Stimulated activated CD8-positive, alpha-beta memory T cell treated with anti-CD3 and anti-CD28 coated beads, Interleukin-15, amount 100 ng/mL, for 4 hours (primary cell): ENCODE measurements at regions not wholly inside any gene's neighbourhood (a gene's known extent, or its start where the extent isn't known, plus 50 kb on each side); places are given as distances from the start of the nearest gene placed in this dataset.

ENCODE experiments used
- DNase-seq, 2 donors: peaks; one replicate each; pipeline ENCODE4 v3.0.0-alpha.2; 2020; ENCODE audit warnings: low read depth in 2 of 2

DNA sequence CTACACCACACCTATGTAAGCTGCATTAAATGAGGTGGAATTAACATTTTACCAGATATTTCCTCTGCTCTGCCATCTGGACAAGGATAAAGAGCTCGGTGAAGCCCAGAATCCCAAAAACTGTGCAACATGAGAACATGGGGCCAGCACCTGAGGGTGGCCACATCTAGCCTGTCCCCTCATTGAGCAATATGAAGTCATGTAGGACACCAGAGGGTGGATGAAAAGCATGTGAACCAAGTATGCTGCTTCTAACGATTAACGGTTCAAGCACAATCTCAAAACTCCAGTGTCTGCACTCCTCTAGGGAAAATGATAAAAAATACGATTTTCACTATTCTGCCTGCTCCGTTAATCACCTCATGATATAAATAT lies 545.8 kb downstream of the EBF1 start:
- DNase-seq, result no peak

GRCh38 chr5:158553195-158553961 lies 546.3 kb downstream of the EBF1 start:
- DNase-seq, result no peak

- no peak for DNase-seq
Observed at GRCh38 chr5:158552241-158552640, 547.5 kb downstream of the EBF1 start.

- DNase-seq, result no peak
Observed at GRCh38 chr5:158549311-158549710, 550.4 kb downstream of the EBF1 start.

- DNase-seq, result no peak
Observed at GRCh38 chr5:158546748-158547147, 553.0 kb downstream of the EBF1 start.

GRCh38 chr5:158545949-158546530 lies 553.7 kb downstream of the EBF1 start:
- DNase-seq, result no peak

DNA sequence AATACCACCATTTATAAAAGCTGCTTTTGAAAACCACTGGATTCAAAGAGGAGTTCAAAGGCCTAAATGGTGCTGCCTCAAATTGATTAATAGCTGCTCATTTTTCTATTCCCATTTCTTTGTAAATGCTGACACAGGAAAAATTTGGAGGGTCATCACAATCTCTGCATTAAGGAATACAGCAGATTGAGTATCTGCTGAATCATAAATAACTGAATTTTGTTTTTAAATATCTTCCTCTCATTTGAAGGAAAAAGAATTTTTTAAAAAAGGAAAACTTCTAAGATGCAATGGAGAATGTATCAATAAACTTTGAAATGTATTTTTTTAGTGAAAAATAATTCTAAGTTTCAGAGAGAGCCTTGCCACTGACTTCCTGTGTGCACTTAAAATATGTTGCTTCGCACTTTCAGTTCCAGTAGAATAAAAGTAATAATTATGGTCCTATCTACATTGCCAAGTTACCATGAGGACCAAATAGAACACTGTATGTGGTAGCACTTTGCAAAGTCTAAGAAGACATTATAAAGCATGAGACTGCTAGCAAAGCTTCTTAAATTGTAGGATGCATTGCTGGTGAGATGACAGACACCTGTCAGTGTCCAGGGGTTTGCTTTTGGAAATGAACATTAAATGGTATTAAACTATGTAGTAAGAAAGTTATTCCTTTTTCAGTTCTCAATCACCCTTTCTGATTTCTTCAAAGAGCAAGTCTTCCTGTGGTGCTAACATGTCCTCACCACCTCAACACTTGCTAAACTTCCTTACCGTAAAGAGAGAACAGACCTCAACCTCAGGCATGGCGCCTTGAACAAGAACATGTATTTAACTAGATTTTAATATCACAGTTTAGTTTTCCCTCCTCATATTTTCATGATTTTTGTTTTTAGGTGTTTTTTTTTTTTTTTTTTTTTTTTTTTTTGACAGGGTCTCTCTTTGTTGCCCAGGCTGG lies 555.1 kb downstream of the EBF1 start:
- DNase-seq, result no peak

- DNase-seq, result no peak
Observed at GRCh38 chr5:158543539-158544387, 556.0 kb downstream of the EBF1 start.

DNA sequence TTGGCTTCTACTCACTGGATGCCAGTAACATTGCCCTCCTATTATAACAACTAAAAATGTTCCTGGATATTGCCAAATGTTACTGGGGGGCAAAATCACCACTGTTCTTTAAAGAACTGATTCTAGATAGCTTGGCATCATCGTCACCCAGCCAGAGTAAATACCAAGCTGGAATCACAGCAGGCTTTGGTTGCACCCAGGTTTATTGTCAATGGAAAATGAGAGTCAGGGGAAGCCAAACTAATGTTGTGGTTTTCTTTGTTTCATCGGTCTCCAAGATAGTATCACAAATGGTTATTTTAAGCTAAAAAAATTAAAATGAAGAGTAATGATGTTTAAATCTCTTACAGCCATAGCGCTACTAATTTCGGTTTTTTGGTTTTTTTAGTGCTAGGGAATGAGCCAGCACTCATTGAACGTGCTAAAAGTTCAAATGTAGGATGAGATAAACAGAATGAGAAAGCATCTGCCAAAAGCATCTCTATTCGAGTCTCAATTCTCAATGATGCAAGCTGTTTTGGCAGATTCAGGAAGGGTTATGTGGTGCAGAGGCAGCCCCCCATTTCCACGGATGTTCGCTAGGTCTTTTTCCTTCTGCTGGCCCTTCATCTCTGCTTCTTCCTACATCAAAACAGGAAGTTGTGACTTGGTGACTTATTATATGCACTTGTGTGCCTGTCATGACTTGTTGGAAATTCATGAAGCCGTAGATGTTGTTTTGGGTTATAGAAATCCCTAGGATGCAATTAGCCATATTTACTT lies 558.0 kb downstream of the EBF1 start:
- no peak for DNase-seq

DNA sequence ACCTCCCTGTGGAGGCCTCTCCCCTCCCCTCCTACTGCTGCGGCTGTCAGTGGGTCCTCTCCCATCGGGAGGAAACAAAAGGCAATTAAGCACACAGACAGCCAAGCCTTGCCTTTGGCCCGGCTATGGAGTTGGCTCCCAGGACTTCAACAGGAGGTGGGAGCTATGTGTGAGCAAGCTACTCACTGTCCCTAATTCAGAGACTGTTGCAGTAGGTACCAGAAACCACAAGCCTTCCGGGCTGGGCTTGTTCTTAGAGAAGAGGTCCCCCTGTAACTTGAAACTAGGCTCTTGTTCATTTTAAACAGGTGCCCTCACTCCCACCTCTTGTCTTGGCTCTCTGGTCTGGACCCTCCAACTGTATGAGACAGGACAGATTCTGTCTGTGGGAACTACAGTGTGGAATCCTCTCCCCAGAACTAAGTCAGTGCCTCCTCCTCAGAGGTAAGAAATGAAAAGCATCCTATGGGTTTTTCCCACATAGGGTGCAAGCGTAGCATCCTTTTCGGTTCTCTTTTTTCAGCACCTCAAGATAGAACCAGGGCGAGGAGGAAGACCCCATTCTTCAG lies 561.1 kb downstream of the EBF1 start:
- DNase-seq, result no peak

GRCh38 chr5:158537366-158537765 lies 562.4 kb downstream of the EBF1 start:
- no peak for DNase-seq

DNA sequence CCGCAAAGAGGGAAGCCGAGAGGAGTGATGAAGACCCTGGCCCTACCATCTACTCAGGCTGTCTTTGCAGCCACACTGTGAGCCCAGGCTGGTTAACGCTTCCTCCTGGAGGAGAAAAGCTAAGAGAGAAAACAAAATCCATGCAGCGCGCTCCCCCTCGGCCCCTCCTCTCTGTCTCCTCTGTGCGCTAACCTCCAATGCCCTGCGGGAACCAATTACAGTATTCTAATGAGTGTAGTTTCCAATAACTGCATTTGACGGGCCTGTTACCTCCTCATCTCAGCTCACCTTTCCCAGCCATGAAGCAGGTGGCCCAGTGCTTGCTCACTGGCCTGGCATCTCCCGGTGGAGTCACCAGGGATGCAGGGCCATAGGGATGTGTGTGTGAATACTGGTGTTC lies 565.5 kb downstream of the EBF1 start:
- DNase-seq, result no peak

GRCh38 chr5:158532739-158533138 lies 567.0 kb downstream of the EBF1 start:
- DNase-seq, result no peak

DNA sequence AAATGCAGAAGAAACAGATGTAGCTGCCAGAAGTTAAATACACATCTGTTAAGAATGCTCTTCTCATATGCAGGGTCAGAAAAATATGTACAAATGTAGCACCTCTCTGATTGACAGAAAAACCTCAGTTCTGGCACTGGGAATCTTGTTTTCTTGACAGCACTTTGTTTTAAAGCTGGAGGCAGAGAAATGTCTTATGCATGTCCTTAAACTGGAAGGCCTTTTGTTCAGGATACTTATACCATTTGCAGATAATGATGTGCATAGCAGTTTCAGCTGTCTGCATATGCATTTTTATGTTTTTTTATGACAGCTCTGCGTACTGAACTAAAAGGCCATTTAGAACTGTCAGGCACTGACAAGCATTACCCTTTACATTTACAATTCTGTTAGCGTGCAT lies 567.9 kb downstream of the EBF1 start:
- no peak for DNase-seq

DNA sequence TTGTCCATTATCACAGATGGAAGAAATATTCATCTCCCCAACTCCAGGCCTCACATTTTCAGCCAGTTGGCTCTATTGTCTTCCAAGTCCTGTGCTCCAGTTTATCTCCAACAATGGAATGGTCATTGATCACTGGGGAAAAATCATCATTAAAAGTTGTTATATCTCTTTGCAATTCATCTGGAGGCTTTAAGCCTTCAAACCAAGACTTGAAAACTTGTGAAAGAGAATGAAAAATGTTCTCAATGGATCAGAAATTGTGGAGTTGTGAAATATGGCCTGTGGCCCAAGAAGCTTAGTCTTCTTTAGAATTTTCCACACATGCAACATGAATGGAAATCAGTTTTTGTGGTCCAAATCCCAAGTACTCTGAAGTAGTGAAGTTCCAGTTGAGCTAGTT lies 569.6 kb downstream of the EBF1 start:
- no peak for DNase-seq

DNA sequence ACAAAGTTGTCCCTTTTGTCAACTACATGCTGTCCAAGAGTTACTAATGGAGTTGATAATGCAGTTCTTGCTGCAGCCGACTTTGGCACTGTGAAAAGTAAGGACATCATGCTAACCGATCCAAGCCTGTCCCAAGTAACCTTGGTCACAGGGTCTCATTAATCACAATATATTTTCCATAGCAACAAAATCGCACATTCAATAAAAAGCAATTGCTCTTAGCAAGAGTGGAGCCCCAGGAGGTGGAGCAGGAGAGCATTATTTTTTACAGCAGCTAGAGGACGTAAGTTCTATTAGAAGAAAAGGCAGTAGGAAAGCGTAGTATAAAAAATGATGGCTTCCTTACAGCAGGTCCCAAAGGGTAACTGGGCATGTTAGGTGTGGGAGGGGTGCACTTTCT lies 570.3 kb downstream of the EBF1 start:
- no peak for DNase-seq

GRCh38 chr5:158525663-158526062 lies 574.1 kb downstream of the EBF1 start:
- DNase-seq, result no peak

DNA sequence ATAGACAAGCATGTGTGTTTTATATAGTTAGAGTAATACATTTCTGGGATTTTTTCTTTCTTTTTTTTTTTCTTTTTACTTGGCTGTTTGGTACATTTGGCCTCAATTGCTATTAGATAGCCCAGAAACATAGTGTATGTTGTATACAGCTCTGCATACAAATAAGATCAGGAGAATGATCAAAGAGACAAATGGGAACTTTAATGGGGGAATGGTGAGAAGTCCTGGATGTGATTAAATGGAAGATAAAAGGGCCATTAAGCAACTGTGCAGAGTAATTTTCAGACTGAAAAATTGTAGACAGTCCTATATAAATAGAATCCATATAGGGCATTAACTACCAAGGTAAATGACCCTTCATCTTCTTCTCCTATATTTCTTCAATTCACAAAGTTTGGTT lies 575.6 kb downstream of the EBF1 start:
- DNase-seq, result no peak

DNA sequence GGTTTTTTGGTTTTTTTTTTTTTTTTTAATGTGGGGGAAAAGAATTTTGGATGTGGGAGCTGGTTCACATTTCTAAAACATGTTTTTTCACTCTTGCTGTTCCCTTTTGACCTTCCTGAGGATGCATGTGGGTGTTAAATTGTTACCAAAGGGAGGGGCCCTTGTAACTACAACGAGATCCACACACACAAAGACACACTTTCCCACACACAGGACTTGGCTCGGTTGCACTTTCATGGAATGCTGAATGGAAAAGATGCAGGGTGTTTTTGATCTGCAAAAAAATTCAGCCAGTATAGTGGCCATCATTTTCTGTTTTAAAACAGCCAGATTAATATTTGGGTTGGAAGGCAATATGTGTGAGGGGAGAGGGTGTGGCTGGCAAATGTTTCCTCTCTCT lies 576.9 kb downstream of the EBF1 start:
- DNase-seq, result no peak

- DNase-seq, result no peak
Observed at GRCh38 chr5:158521995-158522394, 577.7 kb downstream of the EBF1 start.
